ENCODE measurements at regions not wholly inside any gene's neighbourhood (a gene's known extent, or its start where the extent isn't known, plus 50 kb on each side); places are given as distances from the start of the nearest gene placed in this dataset.

DNA sequence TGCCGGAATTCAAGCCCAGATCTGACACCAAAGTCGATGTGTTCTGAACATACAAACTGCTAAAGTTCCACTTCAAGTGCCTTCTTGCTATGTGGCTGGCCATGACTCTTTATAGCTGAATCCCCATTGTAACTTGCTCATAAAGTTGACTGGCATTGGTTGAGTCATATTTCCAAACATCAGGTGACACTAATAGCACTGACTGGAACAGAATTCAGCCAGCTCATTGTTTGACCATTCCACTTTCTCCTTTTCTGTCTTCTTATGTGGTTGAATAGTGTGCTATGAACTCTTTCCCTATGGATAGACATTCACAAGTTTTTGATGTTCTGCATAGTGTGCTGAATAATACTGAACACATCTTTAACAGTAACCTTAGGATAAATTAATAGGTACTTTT, 266.2 kb upstream of the ZFP64 start:
- H3K9me3 Mint-ChIP-seq (ENCODE audit: low read depth): peaks cover 3% of the 10 kb centered on the region
- H3K4me3 Mint-ChIP-seq: no peak overlapping the region
- H3K27me3 Mint-ChIP-seq: no peaks in the 10 kb centered on the region
- no peak overlapping the region for H3K27ac Mint-ChIP-seq
- H3K36me3 Mint-ChIP-seq: peaks cover 2% of the 10 kb centered on the region
- H3K4me1 Mint-ChIP-seq (ENCODE audit: low read depth): peaks cover 3% of the 10 kb centered on the region

DNA sequence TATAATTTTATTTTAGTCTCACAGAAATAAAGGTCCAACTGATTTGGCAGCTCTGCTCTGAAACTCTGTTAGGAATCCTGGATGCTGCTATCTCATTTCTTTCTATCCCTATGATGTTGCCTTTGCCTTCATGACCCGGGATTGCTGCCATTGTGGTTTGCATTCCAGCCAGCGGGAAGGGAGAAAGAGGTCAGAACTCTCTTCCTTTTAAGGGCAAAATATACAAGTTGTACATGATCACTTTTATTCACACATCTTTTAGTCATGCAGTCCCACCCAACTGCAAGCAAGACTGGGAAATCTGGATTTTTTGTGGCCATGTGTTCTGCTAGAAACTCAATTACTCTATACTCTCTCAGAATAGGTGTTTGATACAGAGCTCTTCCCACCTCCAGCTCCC, 263.1 kb upstream of the ZFP64 start:
- Mint-ChIP-seq H3K27ac (no peak overlapping the region), H3K36me3 (peaks cover 2% of the 10 kb centered on the region), H3K4me1 (ENCODE audit: low read depth) (peaks cover 5% of the 10 kb centered on the region), H3K9me3 (ENCODE audit: low read depth) (peaks cover 3% of the 10 kb centered on the region), H3K4me3 (no peak overlapping the region), H3K27me3 (no peaks in the 10 kb centered on the region)

DNA sequence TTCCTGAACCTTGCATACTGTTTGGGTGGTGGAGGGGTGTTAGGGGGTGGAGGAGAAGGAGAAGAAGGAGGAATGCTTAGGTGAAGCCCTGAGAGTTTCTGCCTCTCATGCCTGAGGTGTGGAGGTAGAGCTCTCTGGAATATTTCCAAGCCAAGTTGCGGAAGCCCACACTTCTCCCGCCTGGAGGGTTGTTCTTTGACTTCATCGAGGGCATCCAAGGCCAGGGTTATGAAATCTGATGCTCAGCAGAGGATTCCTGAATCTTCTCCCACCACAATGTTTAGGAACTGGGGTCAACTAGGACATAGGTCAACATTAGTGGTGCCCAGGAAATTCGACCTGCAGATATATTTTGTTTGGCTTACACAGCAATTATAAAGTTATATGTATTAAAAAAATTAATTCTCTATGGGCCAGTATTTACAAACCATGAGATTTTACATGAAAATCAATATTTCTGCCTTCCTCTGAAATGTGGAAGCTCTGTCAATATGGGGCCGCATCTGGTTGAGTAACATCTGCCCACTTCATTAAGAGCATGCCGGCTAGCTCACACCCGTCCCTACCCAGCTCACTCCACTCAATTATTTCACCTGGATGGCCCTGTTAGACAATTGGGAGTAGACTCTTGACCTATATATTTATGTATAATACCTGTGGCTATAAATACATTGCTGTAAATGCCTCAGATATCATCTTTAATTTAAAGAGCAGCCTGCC, 257.1 kb upstream of the ZFP64 start:
- H3K9me3 Mint-ChIP-seq (ENCODE audit: low read depth): peaks cover 2% of the 10 kb centered on the region
- peaks cover 7% of the 10 kb centered on the region for H3K4me1 Mint-ChIP-seq (ENCODE audit: low read depth)
- H3K4me3 Mint-ChIP-seq: no peak overlapping the region
- H3K36me3 Mint-ChIP-seq: no peaks in the 10 kb centered on the region
- H3K27ac Mint-ChIP-seq: no peak overlapping the region
- no peaks in the 10 kb centered on the region for H3K27me3 Mint-ChIP-seq

DNA sequence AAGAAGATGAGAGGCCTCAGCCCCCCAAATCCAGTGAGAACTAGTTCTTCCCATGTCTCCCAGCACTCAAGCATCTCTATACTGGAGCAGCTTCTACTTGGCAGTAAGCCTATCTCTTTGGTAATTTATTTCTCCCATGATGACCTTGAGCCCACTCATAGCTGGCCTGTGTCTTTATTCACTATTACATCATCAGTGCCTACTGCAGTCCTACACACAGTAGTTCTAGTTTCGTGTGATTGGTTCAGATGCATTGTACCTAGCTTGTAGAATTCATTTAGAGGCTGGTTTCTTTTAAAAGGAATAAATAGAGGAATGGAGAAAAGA, 255.6 kb upstream of the ZFP64 start:
- Mint-ChIP-seq H3K36me3 (no peaks in the 10 kb centered on the region), H3K4me1 (ENCODE audit: low read depth) (peaks cover 3% of the 10 kb centered on the region), H3K27ac (no peak overlapping the region), H3K4me3 (no peak overlapping the region), H3K27me3 (no peaks in the 10 kb centered on the region), H3K9me3 (ENCODE audit: low read depth) (no peaks in the 10 kb centered on the region)

DNA sequence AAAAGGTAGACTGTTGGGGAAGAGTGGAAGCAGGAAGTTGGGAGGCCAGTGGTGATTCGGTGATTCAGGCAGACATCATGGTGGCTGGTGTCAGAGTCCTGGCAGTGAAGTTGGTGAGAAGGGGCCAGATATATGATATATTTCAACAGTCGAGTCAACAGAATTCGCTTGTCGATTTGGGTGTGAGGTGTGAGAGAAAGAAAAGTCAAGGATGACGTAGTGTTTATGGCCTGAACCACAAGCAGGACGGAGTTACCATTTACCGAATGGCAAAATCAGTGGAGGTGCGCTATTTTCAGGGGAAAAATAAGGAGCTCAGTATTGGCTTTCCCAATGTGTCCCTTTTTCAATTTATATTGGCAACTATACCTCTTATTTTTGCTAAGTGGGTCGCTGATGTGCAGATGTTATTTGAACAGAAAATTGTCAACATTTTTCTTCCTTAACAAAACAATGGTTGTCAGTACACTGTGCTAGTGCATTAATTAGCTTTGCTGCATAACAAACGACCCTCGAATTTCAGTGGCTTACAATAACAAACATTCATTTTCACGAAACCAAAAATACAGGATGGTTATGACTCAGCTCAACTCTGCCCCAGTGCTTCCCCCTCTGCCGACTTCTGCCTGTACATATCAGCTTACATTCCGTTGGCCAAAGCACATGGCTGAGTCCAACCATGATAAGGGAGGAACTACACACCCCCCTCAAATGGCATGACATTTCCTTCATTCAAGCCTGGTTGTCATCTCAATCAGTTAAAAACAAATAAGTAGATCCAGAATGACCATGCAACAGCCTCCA, 255.0 kb upstream of the ZFP64 start:
- peaks cover 2% of the 10 kb centered on the region for H3K4me1 Mint-ChIP-seq (ENCODE audit: low read depth)

DNA sequence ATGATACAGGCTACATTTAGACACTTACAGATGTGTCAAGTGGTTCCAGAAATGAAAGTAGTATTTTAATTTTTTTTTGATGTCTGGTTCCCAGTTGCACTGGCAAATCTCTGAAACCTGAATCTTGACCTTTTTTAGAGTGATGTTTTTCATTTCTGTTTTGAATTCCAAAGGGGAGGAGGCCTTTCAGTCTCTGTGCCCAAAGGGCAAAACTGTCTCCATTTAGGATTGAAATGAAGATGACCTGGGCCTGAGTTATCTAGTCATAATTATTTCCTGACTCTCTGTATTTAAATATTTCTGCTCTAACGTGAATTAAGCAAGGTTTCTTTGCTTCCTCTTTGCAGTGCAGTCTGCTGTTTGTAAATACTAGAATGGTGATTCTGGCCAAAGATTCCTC, 252.9 kb upstream of the ZFP64 start:
- H3K9me3 Mint-ChIP-seq (ENCODE audit: low read depth): no peaks in the 10 kb centered on the region
- no peak overlapping the region for H3K4me3 Mint-ChIP-seq
- H3K36me3 Mint-ChIP-seq: no peaks in the 10 kb centered on the region
- H3K27ac Mint-ChIP-seq: no peak overlapping the region
- no peaks in the 10 kb centered on the region for H3K27me3 Mint-ChIP-seq
- H3K4me1 Mint-ChIP-seq (ENCODE audit: low read depth): peaks cover 2% of the 10 kb centered on the region

More for the DNA sequence above, 255.0 kb upstream of the ZFP64 start:
- Mint-ChIP-seq H3K36me3 (no peaks in the 10 kb centered on the region), H3K27me3 (no peaks in the 10 kb centered on the region), H3K9me3 (ENCODE audit: low read depth) (no peaks in the 10 kb centered on the region), H3K27ac (no peak overlapping the region), H3K4me3 (no peak overlapping the region)

DNA sequence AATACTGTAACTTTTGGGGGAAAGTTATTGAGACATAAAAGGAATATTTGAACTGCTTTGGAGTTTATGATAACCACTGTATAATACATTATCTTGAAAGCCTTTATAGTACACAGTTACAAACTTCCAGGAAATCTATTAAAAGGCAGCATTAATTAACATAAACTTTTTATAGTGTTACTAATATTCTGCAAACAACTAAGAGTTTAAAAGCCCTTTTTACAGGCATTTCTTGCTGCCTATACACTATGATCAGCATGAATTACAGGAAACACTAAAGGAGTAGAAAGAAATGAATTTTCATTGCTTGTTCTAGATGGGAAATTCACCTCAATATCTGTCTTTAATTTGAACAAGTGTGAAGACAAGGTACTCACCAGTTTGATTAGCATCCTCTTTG, 252.3 kb upstream of the ZFP64 start:
- H3K4me3 Mint-ChIP-seq: no peak overlapping the region
- no peaks in the 10 kb centered on the region for H3K9me3 Mint-ChIP-seq (ENCODE audit: low read depth)
- H3K36me3 Mint-ChIP-seq: no peaks in the 10 kb centered on the region

DNA sequence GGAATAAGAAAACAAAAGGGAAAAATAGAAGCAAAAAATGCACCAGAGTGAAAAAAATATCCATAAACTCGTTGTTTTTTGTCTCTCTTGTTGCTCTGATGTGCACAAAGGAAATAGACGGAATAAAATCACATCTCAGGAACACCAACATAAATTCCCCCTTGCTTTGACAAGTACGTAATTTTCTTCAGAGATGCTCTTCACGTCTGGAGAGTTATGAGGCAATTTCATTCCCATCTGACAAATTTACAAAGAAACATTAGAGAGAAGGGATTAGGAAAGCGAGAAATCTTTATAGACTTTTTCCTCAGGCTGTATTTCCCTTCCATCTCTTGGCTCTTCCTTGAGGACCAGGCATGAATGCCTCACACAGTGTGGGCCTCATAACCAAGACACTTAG, 250.1 kb upstream of the ZFP64 start:
- Mint-ChIP-seq H3K27me3 (no peaks in the 10 kb centered on the region), H3K36me3 (no peaks in the 10 kb centered on the region), H3K27ac (no peak overlapping the region), H3K9me3 (ENCODE audit: low read depth) (no peaks in the 10 kb centered on the region), H3K4me3 (no peak overlapping the region), H3K4me1 (ENCODE audit: low read depth) (peaks cover 2% of the 10 kb centered on the region)

More for the DNA sequence above, 252.3 kb upstream of the ZFP64 start:
- no peaks in the 10 kb centered on the region for H3K27me3 Mint-ChIP-seq
- H3K27ac Mint-ChIP-seq: no peak overlapping the region
- H3K4me1 Mint-ChIP-seq (ENCODE audit: low read depth): peaks cover 2% of the 10 kb centered on the region

DNA sequence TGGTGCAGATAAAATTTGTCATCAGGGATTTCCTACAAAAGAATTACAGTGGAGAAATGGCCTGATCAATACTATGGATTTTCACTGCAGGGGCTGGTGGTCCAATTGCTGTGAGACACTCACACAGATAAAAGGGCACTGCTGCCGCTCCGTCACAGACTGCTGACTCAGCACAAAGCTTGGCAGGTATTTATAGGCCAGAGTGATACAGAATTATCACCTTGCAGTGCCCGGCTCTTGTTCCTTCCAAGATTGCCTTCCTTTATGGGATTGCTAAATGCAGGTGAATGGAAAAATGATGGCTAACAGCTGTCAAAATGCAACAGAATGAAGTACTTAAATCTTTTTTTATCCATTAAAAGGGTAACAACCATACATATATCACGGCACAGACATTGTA, 247.8 kb upstream of the ZFP64 start:
- Mint-ChIP-seq H3K36me3 (no peaks in the 10 kb centered on the region), H3K9me3 (ENCODE audit: low read depth) (no peaks in the 10 kb centered on the region), H3K4me3 (no peak overlapping the region), H3K27ac (no peak overlapping the region), H3K4me1 (ENCODE audit: low read depth) (peaks cover 1% of the 10 kb centered on the region), H3K27me3 (no peaks in the 10 kb centered on the region)

DNA sequence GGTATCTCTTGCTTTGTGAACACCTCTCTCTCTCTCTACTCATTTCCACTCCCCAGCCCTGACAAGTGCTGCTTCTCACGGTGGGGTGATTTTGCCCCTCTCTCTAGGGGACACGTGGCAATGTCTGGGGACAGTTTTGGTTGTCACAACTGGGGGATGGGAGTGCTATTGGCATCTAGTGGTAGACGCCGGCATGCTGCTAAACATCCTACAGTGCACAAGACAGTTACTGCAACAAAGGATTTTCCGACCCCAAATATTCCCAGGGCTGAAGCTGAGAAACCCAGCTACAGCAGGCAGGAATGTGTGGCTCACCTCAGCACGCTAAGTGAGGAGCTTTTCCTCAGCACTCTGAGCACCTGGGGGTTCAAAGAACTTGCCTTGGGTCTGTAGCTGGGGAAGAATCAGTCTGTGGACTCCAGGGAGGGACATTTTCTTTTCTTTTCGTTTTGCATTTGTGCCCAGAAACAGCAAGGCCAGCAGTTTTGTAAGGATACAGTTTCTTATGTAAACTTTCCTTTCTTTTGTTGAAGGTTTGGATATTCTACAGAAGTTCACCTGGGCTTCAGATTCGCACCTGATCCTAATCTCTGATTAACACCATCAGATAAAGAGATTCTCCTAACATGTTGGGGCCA, 246.9 kb upstream of the ZFP64 start:
- Mint-ChIP-seq H3K27me3 (no peaks in the 10 kb centered on the region), H3K27ac (no peak overlapping the region), H3K4me3 (no peak overlapping the region), H3K36me3 (no peaks in the 10 kb centered on the region), H3K4me1 (ENCODE audit: low read depth) (no peaks in the 10 kb centered on the region), H3K9me3 (ENCODE audit: low read depth) (no peaks in the 10 kb centered on the region)

DNA sequence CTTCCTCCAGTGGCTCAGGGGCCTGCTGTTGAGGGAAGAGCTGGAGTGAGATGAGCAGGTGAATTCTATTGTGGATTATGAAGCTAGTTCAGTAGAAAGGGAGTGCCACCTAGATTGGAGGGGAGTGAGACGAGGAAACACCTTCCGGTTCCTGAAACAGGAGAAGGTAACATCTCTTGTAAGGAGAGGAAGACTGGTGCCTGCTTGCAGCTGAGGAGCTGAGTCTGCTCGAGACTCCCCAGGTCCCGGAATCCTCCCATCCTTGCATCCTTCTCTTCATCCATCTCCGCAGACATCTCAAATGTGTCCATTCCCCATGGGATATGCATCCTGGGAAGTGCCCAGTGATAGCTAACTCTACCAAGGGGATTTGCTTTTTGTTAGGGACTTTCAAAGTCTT, 242.9 kb upstream of the ZFP64 start:
- Mint-ChIP-seq H3K36me3 (no peaks in the 10 kb centered on the region), H3K4me1 (ENCODE audit: low read depth) (no peaks in the 10 kb centered on the region), H3K4me3 (no peak overlapping the region), H3K9me3 (ENCODE audit: low read depth) (no peaks in the 10 kb centered on the region), H3K27me3 (no peaks in the 10 kb centered on the region), H3K27ac (no peak overlapping the region)

DNA sequence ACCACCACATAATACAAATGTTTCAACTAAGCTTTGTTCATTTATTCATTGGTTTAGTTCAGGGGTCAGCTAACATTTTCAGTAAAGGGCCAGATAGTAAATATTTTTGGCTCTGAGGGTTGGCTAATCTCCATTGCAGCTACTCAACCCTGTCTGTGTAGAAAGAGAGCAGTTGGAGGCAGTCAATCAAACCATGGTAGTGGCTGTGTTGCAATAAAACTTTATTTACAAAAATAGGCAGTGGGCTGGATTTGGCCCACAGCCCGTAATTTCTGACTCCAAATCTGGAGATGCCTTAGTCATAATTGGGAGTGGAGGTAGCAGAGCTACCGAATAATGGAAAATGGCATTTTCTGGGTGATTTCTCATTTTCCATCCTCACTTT, 242.5 kb upstream of the ZFP64 start:
- no peak overlapping the region for H3K27ac Mint-ChIP-seq
- H3K4me1 Mint-ChIP-seq (ENCODE audit: low read depth): no peaks in the 10 kb centered on the region
- H3K9me3 Mint-ChIP-seq (ENCODE audit: low read depth): no peaks in the 10 kb centered on the region
- H3K27me3 Mint-ChIP-seq: no peaks in the 10 kb centered on the region
- H3K36me3 Mint-ChIP-seq: no peaks in the 10 kb centered on the region
- H3K4me3 Mint-ChIP-seq: no peak overlapping the region

DNA sequence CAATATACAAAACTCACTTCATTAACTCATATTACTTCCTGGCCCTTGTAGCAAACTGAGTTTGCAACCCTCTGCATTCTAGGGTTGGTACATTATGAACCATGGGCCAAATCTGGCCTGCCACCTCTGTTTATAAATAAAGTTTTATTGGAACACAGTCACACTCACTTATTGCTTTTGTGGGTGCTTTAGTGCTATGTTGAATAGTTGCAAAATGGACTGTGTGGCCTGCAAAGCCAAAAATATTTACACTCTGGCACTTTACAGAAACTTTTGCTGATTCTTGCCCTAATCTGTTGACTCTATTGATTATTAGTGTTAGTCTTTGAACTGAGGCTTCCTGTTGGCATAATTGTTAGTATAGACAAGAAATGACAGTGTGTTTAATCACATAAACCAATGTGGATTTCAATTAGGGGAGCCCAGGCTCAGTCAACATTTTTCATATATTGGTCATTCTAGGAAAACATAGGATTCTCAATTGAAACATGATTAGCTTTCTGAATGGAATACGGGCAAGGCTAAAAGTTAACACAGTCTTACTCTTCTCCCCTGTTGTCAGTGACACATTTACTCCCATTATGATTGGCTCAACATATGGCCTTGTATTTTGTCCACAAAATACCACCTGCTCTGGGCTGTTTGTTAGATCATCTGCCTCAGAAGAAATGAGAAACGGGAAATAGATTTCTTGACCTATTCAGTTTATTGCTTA, 241.9 kb upstream of the ZFP64 start:
- no peak overlapping the region for H3K27ac Mint-ChIP-seq
- H3K27me3 Mint-ChIP-seq: no peaks in the 10 kb centered on the region
- no peaks in the 10 kb centered on the region for H3K9me3 Mint-ChIP-seq (ENCODE audit: low read depth)
- H3K4me3 Mint-ChIP-seq: no peak overlapping the region
- no peaks in the 10 kb centered on the region for H3K36me3 Mint-ChIP-seq
- H3K4me1 Mint-ChIP-seq (ENCODE audit: low read depth): no peaks in the 10 kb centered on the region

DNA sequence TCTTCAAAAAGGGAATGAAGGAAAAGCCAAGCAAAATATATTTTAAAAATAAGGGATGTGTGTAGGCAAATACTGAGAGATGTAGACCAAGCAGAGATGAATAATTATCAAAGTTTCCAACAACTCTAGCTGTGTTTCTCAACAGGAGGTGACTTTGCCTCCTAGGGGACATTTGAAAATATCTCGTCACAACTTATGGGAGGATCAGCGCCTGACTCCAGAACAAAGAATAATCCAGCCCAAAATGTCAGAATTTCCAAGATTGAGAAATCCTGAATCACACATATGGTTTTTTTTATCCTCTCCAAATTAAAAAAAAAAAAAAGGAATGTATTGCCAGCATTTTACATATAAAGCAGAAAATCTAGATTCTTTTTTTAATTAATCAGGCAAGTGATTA, 241.2 kb upstream of the ZFP64 start:
- no peaks in the 10 kb centered on the region for H3K36me3 Mint-ChIP-seq
- no peaks in the 10 kb centered on the region for H3K27me3 Mint-ChIP-seq
- H3K4me1 Mint-ChIP-seq (ENCODE audit: low read depth): no peaks in the 10 kb centered on the region
- no peak overlapping the region for H3K27ac Mint-ChIP-seq
- H3K4me3 Mint-ChIP-seq: no peak overlapping the region
- H3K9me3 Mint-ChIP-seq (ENCODE audit: low read depth): no peaks in the 10 kb centered on the region

DNA sequence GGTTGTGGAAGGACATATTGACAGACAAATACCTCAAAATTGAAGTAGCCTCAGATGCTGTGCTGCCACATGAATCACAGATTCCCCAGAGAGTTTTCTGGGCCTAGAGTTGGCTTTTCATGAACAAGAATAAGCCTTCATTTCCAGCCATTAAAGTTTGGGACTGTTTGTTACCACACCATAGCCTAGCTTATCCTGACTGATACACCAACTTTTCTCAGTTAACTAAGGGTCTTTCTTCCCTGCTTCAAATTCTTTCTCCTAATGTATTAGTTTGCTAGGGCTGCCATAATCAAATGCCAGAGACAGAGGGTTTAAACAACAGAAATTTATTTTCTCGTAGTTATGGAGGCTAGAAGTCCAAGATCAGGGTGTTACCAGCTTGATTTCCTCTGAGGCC, 237.4 kb upstream of the ZFP64 start:
- Mint-ChIP-seq H3K27ac (no peak overlapping the region), H3K9me3 (ENCODE audit: low read depth) (no peaks in the 10 kb centered on the region), H3K4me1 (ENCODE audit: low read depth) (peaks cover 5% of the 10 kb centered on the region), H3K36me3 (no peaks in the 10 kb centered on the region), H3K4me3 (no peak overlapping the region), H3K27me3 (no peaks in the 10 kb centered on the region)
